ENCODE measurements at regions not wholly inside any gene's neighbourhood (a gene's known extent, or its start where the extent isn't known, plus 50 kb on each side); places are given as distances from the start of the nearest gene placed in this dataset.

- no peak for TF ChIP-seq GATA2 (IDR thresholded peaks at IDR 0.05; ENCODE audit: low read depth, low read length)
- no peak for TF ChIP-seq GATA3 (IDR thresholded peaks at IDR 0.05; ENCODE audit: low read depth, low read length)
These were observed 479.6 kb downstream of the TMEM135 start for GRCh38 chr11:87517351-87517750.
